SK-N-SH treated with all-trans-retinoic acid at 6 μM for 48 hours (cell line): ENCODE measurements at regions not wholly inside any gene's neighbourhood (a gene's known extent, or its start where the extent isn't known, plus 50 kb on each side); places are given as distances from the start of the nearest gene placed in this dataset.

Source experiments
- ARNTL ChIP-seq: fragments of 450-650 bp; formaldehyde crosslinking; IDR thresholded peaks from 2 replicates; pipeline ENCODE4 v1.5.0; 2020; ENCODE audit warnings: low read depth, mild to moderate bottlenecking, moderate library complexity, borderline replicate concordance
- CSDC2 ChIP-seq: fragments of 250-450 bp; sonication (Bioruptor Pico); IDR thresholded peaks from 2 replicates; pipeline ENCODE4 v1.5.0; 2020; ENCODE audit warnings: mild to moderate bottlenecking, moderate library complexity
- ISL1 ChIP-seq: fragments of 250-450 bp; sonication (Bioruptor Pico); IDR thresholded peaks from 2 replicates; pipeline ENCODE4 v2.1.2; 2022; ENCODE audit warnings: mild to moderate bottlenecking, moderate library complexity
- OSR1 ChIP-seq: fragments of 250-450 bp; sonication (Bioruptor Pico); IDR thresholded peaks from 2 replicates; pipeline ENCODE4 v1.8.0; 2022; ENCODE audit warnings: moderate library complexity, mild to moderate bottlenecking, inconsistent platforms
- TCF4 ChIP-seq: fragments of 250-450 bp; sonication (Bioruptor Pico); IDR thresholded peaks from 2 replicates; pipeline ENCODE4 v1.8.0; 2021; ENCODE audit warnings: mild to moderate bottlenecking, moderate library complexity, borderline replicate concordance
- ZFP3 ChIP-seq: fragments of 250-450 bp; sonication (Bioruptor Pico); IDR thresholded peaks from 2 replicates; pipeline ENCODE4 v1.5.0; 2020; ENCODE audit warnings: mild to moderate bottlenecking, moderate library complexity
- ZFP30 ChIP-seq: fragments of 450-650 bp; formaldehyde crosslinking; IDR thresholded peaks from 2 replicates; pipeline ENCODE4 v1.5.0; 2022; ENCODE audit warnings: mild to moderate bottlenecking, moderate library complexity
- ZNF8 ChIP-seq: fragments of 450-650 bp; formaldehyde crosslinking; IDR thresholded peaks from 2 replicates; pipeline ENCODE4 v1.5.0; 2020; ENCODE audit warnings: mild to moderate bottlenecking, moderate library complexity
- TF ChIP-seq, protein P1 (sequence below): fragments of 250-450 bp; sonication (Bioruptor Pico); IDR thresholded peaks from 2 replicates; pipeline ENCODE4 v1.8.0; 2020; ENCODE audit warnings: mild to moderate bottlenecking, moderate library complexity, borderline replicate concordance
- TF ChIP-seq, protein P2 (sequence below): fragments of 250-450 bp; sonication (Bioruptor Pico); IDR thresholded peaks from 2 replicates; pipeline ENCODE4 v1.5.1; 2020; ENCODE audit warnings: low read depth, mild to moderate bottlenecking, moderate library complexity
- TF ChIP-seq, protein P3 (sequence below): fragments of 250-450 bp; sonication (Bioruptor Pico); IDR thresholded peaks from 2 replicates; pipeline ENCODE4 v1.5.1; 2021; ENCODE audit warnings: mild to moderate bottlenecking, moderate library complexity
- TF ChIP-seq, protein P4 (sequence below): fragments of 250-450 bp; sonication (Bioruptor Pico); IDR thresholded peaks from 2 replicates; pipeline ENCODE4 v1.8.0; 2021; ENCODE audit warnings: low read depth, mild to moderate bottlenecking, moderate library complexity, borderline replicate concordance

DNA sequence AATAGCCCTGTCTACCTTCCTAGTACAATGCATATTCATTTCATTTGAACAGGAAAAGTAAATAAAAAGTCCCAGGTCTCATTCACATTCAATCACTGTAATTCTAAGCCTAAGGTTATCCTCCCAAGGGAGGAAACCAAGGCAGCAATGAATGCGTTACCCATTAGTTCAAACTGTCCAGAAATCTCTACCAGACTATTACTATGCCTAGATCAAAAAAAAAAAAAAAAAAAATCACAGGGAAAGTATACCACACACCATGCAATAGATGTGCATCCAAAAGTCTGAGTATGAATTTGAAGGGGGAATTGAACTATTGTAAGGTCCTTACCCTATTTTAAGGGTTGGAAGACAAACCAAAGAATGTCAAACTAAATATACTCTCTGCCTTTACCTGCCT, 598.0 kb upstream of the API5 start:
- TF ChIP-seq, protein P1, sequence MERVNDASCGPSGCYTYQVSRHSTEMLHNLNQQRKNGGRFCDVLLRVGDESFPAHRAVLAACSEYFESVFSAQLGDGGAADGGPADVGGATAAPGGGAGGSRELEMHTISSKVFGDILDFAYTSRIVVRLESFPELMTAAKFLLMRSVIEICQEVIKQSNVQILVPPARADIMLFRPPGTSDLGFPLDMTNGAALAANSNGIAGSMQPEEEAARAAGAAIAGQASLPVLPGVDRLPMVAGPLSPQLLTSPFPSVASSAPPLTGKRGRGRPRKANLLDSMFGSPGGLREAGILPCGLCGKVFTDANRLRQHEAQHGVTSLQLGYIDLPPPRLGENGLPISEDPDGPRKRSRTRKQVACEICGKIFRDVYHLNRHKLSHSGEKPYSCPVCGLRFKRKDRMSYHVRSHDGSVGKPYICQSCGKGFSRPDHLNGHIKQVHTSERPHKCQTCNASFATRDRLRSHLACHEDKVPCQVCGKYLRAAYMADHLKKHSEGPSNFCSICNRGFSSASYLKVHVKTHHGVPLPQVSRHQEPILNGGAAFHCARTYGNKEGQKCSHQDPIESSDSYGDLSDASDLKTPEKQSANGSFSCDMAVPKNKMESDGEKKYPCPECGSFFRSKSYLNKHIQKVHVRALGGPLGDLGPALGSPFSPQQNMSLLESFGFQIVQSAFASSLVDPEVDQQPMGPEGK (CRISPR knock-in tag): no peak
- TF ChIP-seq, protein P2, sequence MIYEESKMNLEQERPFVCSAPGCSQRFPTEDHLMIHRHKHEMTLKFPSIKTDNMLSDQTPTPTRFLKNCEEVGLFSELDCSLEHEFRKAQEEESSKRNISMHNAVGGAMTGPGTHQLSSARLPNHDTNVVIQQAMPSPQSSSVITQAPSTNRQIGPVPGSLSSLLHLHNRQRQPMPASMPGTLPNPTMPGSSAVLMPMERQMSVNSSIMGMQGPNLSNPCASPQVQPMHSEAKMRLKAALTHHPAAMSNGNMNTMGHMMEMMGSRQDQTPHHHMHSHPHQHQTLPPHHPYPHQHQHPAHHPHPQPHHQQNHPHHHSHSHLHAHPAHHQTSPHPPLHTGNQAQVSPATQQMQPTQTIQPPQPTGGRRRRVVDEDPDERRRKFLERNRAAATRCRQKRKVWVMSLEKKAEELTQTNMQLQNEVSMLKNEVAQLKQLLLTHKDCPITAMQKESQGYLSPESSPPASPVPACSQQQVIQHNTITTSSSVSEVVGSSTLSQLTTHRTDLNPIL: no peak
- TF ChIP-seq ZFP3 (CRISPR knock-in tag) (no peak), ARNTL (CRISPR knock-in tag) (no peak), OSR1 (CRISPR knock-in tag) (no peak), ZFP30 (CRISPR knock-in tag) (no peak), ZNF8 (CRISPR knock-in tag) (no peak), CSDC2 (no peak), ISL1 (CRISPR knock-in tag) (no peak), TCF4 (no peak)
- TF ChIP-seq, protein P3, sequence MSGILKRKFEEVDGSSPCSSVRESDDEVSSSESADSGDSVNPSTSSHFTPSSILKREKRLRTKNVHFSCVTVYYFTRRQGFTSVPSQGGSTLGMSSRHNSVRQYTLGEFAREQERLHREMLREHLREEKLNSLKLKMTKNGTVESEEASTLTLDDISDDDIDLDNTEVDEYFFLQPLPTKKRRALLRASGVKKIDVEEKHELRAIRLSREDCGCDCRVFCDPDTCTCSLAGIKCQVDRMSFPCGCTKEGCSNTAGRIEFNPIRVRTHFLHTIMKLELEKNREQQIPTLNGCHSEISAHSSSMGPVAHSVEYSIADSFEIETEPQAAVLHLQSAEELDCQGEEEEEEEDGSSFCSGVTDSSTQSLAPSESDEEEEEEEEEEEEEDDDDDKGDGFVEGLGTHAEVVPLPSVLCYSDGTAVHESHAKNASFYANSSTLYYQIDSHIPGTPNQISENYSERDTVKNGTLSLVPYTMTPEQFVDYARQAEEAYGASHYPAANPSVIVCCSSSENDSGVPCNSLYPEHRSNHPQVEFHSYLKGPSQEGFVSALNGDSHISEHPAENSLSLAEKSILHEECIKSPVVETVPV (CRISPR knock-in tag): no peak
- TF ChIP-seq, protein P4, sequence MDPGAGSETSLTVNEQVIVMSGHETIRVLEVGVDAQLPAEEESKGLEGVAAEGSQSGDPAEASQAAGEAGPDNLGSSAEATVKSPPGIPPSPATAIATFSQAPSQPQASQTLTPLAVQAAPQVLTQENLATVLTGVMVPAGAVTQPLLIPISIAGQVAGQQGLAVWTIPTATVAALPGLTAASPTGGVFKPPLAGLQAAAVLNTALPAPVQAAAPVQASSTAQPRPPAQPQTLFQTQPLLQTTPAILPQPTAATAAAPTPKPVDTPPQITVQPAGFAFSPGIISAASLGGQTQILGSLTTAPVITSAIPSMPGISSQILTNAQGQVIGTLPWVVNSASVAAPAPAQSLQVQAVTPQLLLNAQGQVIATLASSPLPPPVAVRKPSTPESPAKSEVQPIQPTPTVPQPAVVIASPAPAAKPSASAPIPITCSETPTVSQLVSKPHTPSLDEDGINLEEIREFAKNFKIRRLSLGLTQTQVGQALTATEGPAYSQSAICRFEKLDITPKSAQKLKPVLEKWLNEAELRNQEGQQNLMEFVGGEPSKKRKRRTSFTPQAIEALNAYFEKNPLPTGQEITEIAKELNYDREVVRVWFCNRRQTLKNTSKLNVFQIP: no peak
